ENCODE measurements at regions not wholly inside any gene's neighbourhood (a gene's known extent, or its start where the extent isn't known, plus 50 kb on each side); places are given as distances from the start of the nearest gene placed in this dataset.
"Not testable (repeated sequence)": the region's sequence is repeated elsewhere in the genome, so short reads cannot be mapped to it uniquely, and the experiment has no call there.

DNA sequence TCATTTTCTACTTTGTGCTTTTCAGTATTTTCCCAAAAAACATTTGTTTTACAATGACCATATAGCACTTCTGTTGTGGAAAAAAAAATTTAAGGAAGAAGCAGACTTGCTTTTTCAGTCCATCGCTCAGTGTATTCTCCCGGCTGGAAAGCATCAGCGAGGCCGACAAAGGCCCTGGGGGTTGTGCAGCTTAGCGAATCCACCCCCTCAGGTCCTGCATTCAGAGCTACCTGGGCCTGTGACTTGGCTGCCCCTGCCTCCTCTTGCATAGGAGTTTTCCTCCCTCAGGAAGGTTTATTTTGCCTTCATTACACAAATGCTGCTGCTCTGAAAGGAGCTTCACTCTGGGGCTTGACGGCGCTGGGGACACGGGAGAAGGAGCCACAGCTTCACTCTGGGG is 244.4 kb upstream of the MGAT5 start:
- no peaks in the 10 kb centered on the region for H3K9me3 ChIP-seq (ENCODE audit: insufficient read depth, low read depth, low read length)
- no peak overlapping the region for H3K4me3 ChIP-seq (ENCODE audit: low read length, poor library complexity, severe bottlenecking)
- H3K4me2 ChIP-seq (ENCODE audit: low read depth, low read length, poor library complexity, severe bottlenecking): no peak overlapping the region
- no peaks in the 10 kb centered on the region for H4K20me1 ChIP-seq (ENCODE audit: insufficient read depth, low read length, poor library complexity, severe bottlenecking)
- H3K4me1 ChIP-seq (ENCODE audit: insufficient read depth, low read length, poor library complexity, severe bottlenecking): no peaks in the 10 kb centered on the region
- H3K36me3 ChIP-seq (ENCODE audit: insufficient read depth, low read length): no peaks in the 10 kb centered on the region
- TF ChIP-seq, protein P1, sequence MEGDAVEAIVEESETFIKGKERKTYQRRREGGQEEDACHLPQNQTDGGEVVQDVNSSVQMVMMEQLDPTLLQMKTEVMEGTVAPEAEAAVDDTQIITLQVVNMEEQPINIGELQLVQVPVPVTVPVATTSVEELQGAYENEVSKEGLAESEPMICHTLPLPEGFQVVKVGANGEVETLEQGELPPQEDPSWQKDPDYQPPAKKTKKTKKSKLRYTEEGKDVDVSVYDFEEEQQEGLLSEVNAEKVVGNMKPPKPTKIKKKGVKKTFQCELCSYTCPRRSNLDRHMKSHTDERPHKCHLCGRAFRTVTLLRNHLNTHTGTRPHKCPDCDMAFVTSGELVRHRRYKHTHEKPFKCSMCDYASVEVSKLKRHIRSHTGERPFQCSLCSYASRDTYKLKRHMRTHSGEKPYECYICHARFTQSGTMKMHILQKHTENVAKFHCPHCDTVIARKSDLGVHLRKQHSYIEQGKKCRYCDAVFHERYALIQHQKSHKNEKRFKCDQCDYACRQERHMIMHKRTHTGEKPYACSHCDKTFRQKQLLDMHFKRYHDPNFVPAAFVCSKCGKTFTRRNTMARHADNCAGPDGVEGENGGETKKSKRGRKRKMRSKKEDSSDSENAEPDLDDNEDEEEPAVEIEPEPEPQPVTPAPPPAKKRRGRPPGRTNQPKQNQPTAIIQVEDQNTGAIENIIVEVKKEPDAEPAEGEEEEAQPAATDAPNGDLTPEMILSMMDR (conservative IDR thresholded peaks at IDR 0.05; ENCODE audit: low read length): no peak
- TF ChIP-seq EZH2phosphoT487 (IDR thresholded peaks at IDR 0.05; ENCODE audit: borderline replicate concordance): no peak
- H3K9me2 ChIP-seq (replicated peaks; ENCODE audit: low read depth, low read length): no peaks in the 10 kb centered on the region
- no peaks in the 10 kb centered on the region for H3F3A ChIP-seq (ENCODE audit: low read depth)
- H3K27me3 ChIP-seq (ENCODE audit: insufficient read depth, low read length, poor library complexity, severe bottlenecking): no peaks in the 10 kb centered on the region
- no peaks in the 10 kb centered on the region for H3K79me2 ChIP-seq (ENCODE audit: insufficient read depth, low read length)
- no peak overlapping the region for H2AFZ ChIP-seq (ENCODE audit: low read length)
- no peak overlapping the region for H3K9ac ChIP-seq (ENCODE audit: low read depth, low read length, poor library complexity, severe bottlenecking)

DNA sequence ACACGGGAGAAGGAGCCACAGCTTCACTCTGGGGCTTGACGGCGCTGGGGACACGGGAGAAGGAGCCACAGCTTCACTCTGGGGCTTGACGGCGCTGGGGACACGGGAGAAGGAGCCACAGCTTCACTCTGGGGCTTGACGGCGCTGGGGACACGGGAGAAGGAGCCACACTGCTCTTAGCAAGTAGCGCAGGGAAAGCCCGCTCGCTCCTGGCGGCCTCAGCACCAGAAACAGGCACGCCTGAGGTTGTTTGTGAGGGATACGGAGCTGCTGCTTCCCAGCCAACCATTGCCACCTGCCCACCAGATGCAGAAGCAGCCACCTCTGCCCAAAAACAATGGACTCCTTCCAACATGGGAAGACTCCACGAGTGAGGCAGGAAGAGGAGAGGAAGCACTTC is 244.0 kb upstream of the MGAT5 start:
- not testable (repeated sequence) for H3K9me2 ChIP-seq (replicated peaks; ENCODE audit: low read depth, low read length); H3K36me3 ChIP-seq (ENCODE audit: insufficient read depth, low read length); H3K9me3 ChIP-seq (ENCODE audit: insufficient read depth, low read depth, low read length); H3K4me1 ChIP-seq (ENCODE audit: insufficient read depth, low read length, poor library complexity, severe bottlenecking); H3K9ac ChIP-seq (ENCODE audit: low read depth, low read length, poor library complexity, severe bottlenecking); H3K27me3 ChIP-seq (ENCODE audit: insufficient read depth, low read length, poor library complexity, severe bottlenecking); H3F3A ChIP-seq (ENCODE audit: low read depth); H3K4me3 ChIP-seq (ENCODE audit: low read length, poor library complexity, severe bottlenecking); H2AFZ ChIP-seq (ENCODE audit: low read length); H4K20me1 ChIP-seq (ENCODE audit: insufficient read depth, low read length, poor library complexity, severe bottlenecking); H3K79me2 ChIP-seq (ENCODE audit: insufficient read depth, low read length); H3K4me2 ChIP-seq (ENCODE audit: low read depth, low read length, poor library complexity, severe bottlenecking)

GRCh38 chr2:134011936-134012586 is 241.8 kb upstream of the MGAT5 start:
- Histone ChIP-seq H3K9me2 (replicated peaks; ENCODE audit: low read depth, low read length) (no peaks in the 10 kb centered on the region), H3K36me3 (ENCODE audit: insufficient read depth, low read length) (no peaks in the 10 kb centered on the region), H3K9ac (ENCODE audit: low read depth, low read length, poor library complexity, severe bottlenecking) (no peak overlapping the region), H3K4me1 (ENCODE audit: insufficient read depth, low read length, poor library complexity, severe bottlenecking) (no peaks in the 10 kb centered on the region), H3K79me2 (ENCODE audit: insufficient read depth, low read length) (no peaks in the 10 kb centered on the region), H3K27me3 (ENCODE audit: insufficient read depth, low read length, poor library complexity, severe bottlenecking) (no peaks in the 10 kb centered on the region), H3K9me3 (ENCODE audit: insufficient read depth, low read depth, low read length) (no peaks in the 10 kb centered on the region), H3K4me2 (ENCODE audit: low read depth, low read length, poor library complexity, severe bottlenecking) (no peak overlapping the region), H2AFZ (ENCODE audit: low read length) (no peak overlapping the region), H3F3A (ENCODE audit: low read depth) (no peaks in the 10 kb centered on the region), H4K20me1 (ENCODE audit: insufficient read depth, low read length, poor library complexity, severe bottlenecking) (no peaks in the 10 kb centered on the region), H3K4me3 (ENCODE audit: low read length, poor library complexity, severe bottlenecking) (no peak overlapping the region)
- TF ChIP-seq, protein P1 (conservative IDR thresholded peaks at IDR 0.05; ENCODE audit: low read length): no peak
- TF ChIP-seq EZH2phosphoT487 (IDR thresholded peaks at IDR 0.05; ENCODE audit: borderline replicate concordance): no peak

Measured in Loucy (cell line).